ENCODE measurements at regions not wholly inside any gene's neighbourhood (a gene's known extent, or its start where the extent isn't known, plus 50 kb on each side); places are given as distances from the start of the nearest gene placed in this dataset.

GRCh38 chr10:113285305-113285704 is 267.5 kb upstream of the HABP2 start:
- TF ChIP-seq CTCF (IDR thresholded peaks at IDR 0.05), result no peak
- TF ChIP-seq POLR2A (IDR thresholded peaks at IDR 0.05), result no peak

All from body of pancreas (tissue), 4 donors.